ENCODE measurements at regions not wholly inside any gene's neighbourhood (a gene's known extent, or its start where the extent isn't known, plus 50 kb on each side); places are given as distances from the start of the nearest gene placed in this dataset.

DNA sequence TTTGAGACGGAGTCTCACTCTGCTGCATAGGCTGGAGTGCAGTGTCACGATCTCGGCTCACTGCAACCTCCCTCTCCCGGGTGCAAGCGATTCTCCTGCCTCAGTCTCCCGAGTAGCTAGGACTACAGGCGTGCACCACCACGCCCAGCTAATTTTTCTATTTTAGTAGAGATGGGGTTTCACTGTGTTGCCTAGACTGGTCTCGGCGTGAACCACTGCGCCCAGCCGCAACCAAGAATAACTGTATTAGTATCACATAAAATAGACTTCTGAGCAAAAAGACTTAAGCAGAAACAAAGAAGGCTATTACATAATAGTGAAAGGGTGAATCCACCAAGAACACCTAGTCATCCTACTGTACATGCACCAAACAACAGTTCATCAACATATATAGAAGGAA, 67.6 kb upstream of the TFEC start:
- Mint-ChIP-seq H3K27me3 (ENCODE audit: unreplicated experiment) (no peaks in the 10 kb centered on the region), H3K4me3 (ENCODE audit: low read depth, unreplicated experiment) (no peak overlapping the region), H3K4me1 (ENCODE audit: low read depth, unreplicated experiment) (peaks cover 7% of the 10 kb centered on the region), H3K9me3 (ENCODE audit: low read depth, unreplicated experiment) (peaks cover 9% of the 10 kb centered on the region), H3K27ac (ENCODE audit: unreplicated experiment) (no peak overlapping the region), H3K36me3 (ENCODE audit: insufficient read depth, unreplicated experiment) (no peaks in the 10 kb centered on the region)
- BruUV-seq (replicated peaks), result no TSS peak
- TF ChIP-seq CTCF (IDR thresholded peaks at IDR 0.05; ENCODE audit: unreplicated experiment), result no peak
- CTCF ChIA-PET, result no interaction called here
- intact Hi-C loops (cut with micrococcal nuclease; ENCODE audit: unreplicated experiment), result no loop called here
- no peak for DNase-seq

GRCh38 chr7:116100626-116101025, 70.1 kb upstream of the TFEC start:
- no TSS peak for BruUV-seq (replicated peaks)
- H3K36me3 Mint-ChIP-seq (ENCODE audit: insufficient read depth, unreplicated experiment), result no peaks in the 10 kb centered on the region
- H3K27ac Mint-ChIP-seq (ENCODE audit: unreplicated experiment), result no peak overlapping the region
- peaks cover 8% of the 10 kb centered on the region for H3K9me3 Mint-ChIP-seq (ENCODE audit: low read depth, unreplicated experiment)
- no peak for TF ChIP-seq CTCF (IDR thresholded peaks at IDR 0.05; ENCODE audit: unreplicated experiment)
- no peak overlapping the region for H3K4me3 Mint-ChIP-seq (ENCODE audit: low read depth, unreplicated experiment)
- no peak for DNase-seq
- no peaks in the 10 kb centered on the region for H3K27me3 Mint-ChIP-seq (ENCODE audit: unreplicated experiment)
- intact Hi-C loops (cut with micrococcal nuclease; ENCODE audit: unreplicated experiment), result no loop called here
- peaks cover 7% of the 10 kb centered on the region for H3K4me1 Mint-ChIP-seq (ENCODE audit: low read depth, unreplicated experiment)
- CTCF ChIA-PET, result no interaction called here

- CTCF ChIA-PET, result no interaction called here
- H3K27me3 Mint-ChIP-seq (ENCODE audit: unreplicated experiment), result no peaks in the 10 kb centered on the region
Measured at GRCh38 chr7:116101704-116102103, 71.1 kb upstream of the TFEC start.

DNA sequence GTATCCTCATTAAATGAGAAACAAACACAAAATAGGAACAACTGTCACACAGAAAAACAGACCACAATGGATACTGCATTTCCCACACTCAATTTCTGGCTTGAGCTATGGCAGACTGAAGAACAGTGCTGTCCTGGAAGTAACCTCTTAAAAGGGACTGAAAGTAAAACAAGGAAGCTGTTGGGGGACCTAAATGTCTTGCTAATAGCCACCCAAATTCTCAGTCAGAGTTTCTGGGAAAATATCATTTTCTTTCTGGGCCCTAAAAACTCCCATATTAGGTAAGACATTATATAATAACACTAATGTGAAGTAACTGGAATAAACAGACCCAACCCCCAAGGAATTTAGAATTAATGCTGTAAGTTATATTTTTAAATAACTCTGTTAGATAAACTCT, 80.9 kb upstream of the TFEC start:
- no peaks in the 10 kb centered on the region for H3K36me3 Mint-ChIP-seq (ENCODE audit: insufficient read depth, unreplicated experiment)
- intact Hi-C loops (cut with micrococcal nuclease; ENCODE audit: unreplicated experiment), result no loop called here
- peaks cover 3% of the 10 kb centered on the region for H3K9me3 Mint-ChIP-seq (ENCODE audit: low read depth, unreplicated experiment)
- BruUV-seq (replicated peaks), result no TSS peak
- H3K4me3 Mint-ChIP-seq (ENCODE audit: low read depth, unreplicated experiment), result no peak overlapping the region
- peaks cover 7% of the 10 kb centered on the region for H3K27me3 Mint-ChIP-seq (ENCODE audit: unreplicated experiment)
- TF ChIP-seq CTCF (IDR thresholded peaks at IDR 0.05; ENCODE audit: unreplicated experiment), result no peak
- DNase-seq, result no peak
- CTCF ChIA-PET, result no interaction called here
- no peak overlapping the region for H3K27ac Mint-ChIP-seq (ENCODE audit: unreplicated experiment)
- H3K4me1 Mint-ChIP-seq (ENCODE audit: low read depth, unreplicated experiment), result no peaks in the 10 kb centered on the region

More at GRCh38 chr7:116101704-116102103, 71.1 kb upstream of the TFEC start:
- no TSS peak for BruUV-seq (replicated peaks)
- H3K27ac Mint-ChIP-seq (ENCODE audit: unreplicated experiment), result no peak overlapping the region
- TF ChIP-seq CTCF (IDR thresholded peaks at IDR 0.05; ENCODE audit: unreplicated experiment), result no peak
- H3K4me1 Mint-ChIP-seq (ENCODE audit: low read depth, unreplicated experiment), result peaks cover 7% of the 10 kb centered on the region
- intact Hi-C loops (cut with micrococcal nuclease; ENCODE audit: unreplicated experiment), result no loop called here
- no peaks in the 10 kb centered on the region for H3K36me3 Mint-ChIP-seq (ENCODE audit: insufficient read depth, unreplicated experiment)
- peaks cover 3% of the 10 kb centered on the region for H3K9me3 Mint-ChIP-seq (ENCODE audit: low read depth, unreplicated experiment)
- DNase-seq, result no peak
- no peak overlapping the region for H3K4me3 Mint-ChIP-seq (ENCODE audit: low read depth, unreplicated experiment)

DNA sequence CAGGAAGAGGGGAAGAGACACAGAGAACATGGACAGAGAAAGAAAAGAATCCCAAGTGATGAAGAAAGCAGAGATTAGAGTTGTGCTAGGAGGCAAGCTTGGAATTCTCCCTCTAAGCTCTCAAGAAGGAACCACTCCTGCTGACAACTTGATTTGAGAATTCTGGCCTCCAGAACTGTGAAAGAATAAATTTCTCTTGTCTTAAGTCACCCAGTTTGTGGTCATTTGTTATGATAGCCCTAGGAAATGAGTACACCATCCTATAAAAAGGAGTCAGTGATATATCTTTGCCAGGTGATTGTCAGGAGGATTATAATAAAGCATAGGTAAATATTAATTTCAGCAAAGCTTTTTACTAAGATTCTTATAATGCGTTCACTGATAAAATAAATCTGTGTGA, 82.7 kb upstream of the TFEC start:
- no peak overlapping the region for H3K4me3 Mint-ChIP-seq (ENCODE audit: low read depth, unreplicated experiment)
- DNase-seq, result no peak
- intact Hi-C loops (cut with micrococcal nuclease; ENCODE audit: unreplicated experiment), result no loop called here
- H3K9me3 Mint-ChIP-seq (ENCODE audit: low read depth, unreplicated experiment), result peaks cover 3% of the 10 kb centered on the region
- no peak for TF ChIP-seq CTCF (IDR thresholded peaks at IDR 0.05; ENCODE audit: unreplicated experiment)
- CTCF ChIA-PET, result no interaction called here
- peaks cover 7% of the 10 kb centered on the region for H3K27me3 Mint-ChIP-seq (ENCODE audit: unreplicated experiment)
- no peaks in the 10 kb centered on the region for H3K4me1 Mint-ChIP-seq (ENCODE audit: low read depth, unreplicated experiment)
- no TSS peak for BruUV-seq (replicated peaks)
- H3K36me3 Mint-ChIP-seq (ENCODE audit: insufficient read depth, unreplicated experiment), result no peaks in the 10 kb centered on the region
- H3K27ac Mint-ChIP-seq (ENCODE audit: unreplicated experiment), result no peak overlapping the region

Measured in Calu3 (cell line).